ENCODE measurements at regions not wholly inside any gene's neighbourhood (a gene's known extent, or its start where the extent isn't known, plus 50 kb on each side); places are given as distances from the start of the nearest gene placed in this dataset.

DNA sequence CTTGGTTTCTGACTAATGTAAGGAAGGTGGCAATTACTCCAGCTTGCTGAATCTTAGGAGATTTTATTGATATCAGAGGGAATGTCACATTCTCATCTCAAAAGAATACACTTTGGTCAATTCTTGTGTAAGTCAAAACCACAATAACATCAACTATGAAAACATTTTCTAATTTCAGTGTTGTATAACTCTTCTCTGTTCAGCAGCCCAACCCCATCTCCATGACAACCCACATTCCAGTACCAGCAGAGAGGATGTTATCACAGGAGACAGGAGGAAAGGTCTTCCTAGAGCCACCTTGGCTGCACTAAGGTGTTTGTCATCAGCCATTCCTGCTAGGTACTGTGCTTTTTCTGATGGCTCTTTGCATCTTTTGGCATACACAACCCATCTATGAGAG, 529.1 kb upstream of the BRINP1 start:
- TF ChIP-seq POLR2A (IDR thresholded peaks at IDR 0.05; ENCODE audit: borderline replicate concordance, extremely low read depth, insufficient read depth, insufficient read length) (no peak), EZH2 (IDR thresholded peaks at IDR 0.05) (no peak), POLR2AphosphoS5 (IDR thresholded peaks at IDR 0.05; ENCODE audit: low read depth, low read length) (no peak)

Measured in HCT116 (cell line).